Loucy (cell line): ENCODE measurements at regions not wholly inside any gene's neighbourhood (a gene's known extent, or its start where the extent isn't known, plus 50 kb on each side); places are given as distances from the start of the nearest gene placed in this dataset.

ENCODE experiments used
- H2AFZ ChIP-seq: fragments of 200-600 bp; sonication (generic); 2 replicates; pipeline ENCODE4 v1.6.0; 2016; ENCODE audit warnings: antibody characterized with exemption, mild to moderate bottlenecking, low read length, moderate library complexity
- H3F3A ChIP-seq: fragments of 200-600 bp; 2 replicates; pipeline ENCODE4 v1.6.0; 2016; ENCODE audit warnings: antibody characterized with exemption, low read depth, mild to moderate bottlenecking
- H3K27me3 ChIP-seq: fragments of 200-600 bp; sonication (generic); 2 replicates; pipeline ENCODE4 v1.6.1; 2014; ENCODE audit warnings: low read length, mild to moderate bottlenecking; ENCODE audit not compliant: insufficient read depth, poor library complexity, severe bottlenecking
- H3K36me3 ChIP-seq: fragments of 200-600 bp; sonication (generic); 2 replicates; pipeline ENCODE4 v1.6.1; 2016; ENCODE audit warnings: low read length; ENCODE audit not compliant: insufficient read depth
- H3K4me1 ChIP-seq: fragments of 200-600 bp; sonication (generic); 2 replicates; pipeline ENCODE4 v1.5.1; 2014; ENCODE audit warnings: low read length, mild to moderate bottlenecking; ENCODE audit not compliant: insufficient read depth, poor library complexity, severe bottlenecking
- H3K4me2 ChIP-seq: fragments of 200-600 bp; sonication (generic); 2 replicates; pipeline ENCODE4 v1.6.0; 2014; ENCODE audit warnings: antibody characterized with exemption, low read length, low read depth, mild to moderate bottlenecking; ENCODE audit not compliant: poor library complexity, severe bottlenecking
- H3K4me3 ChIP-seq: fragments of 200-600 bp; sonication (generic); 2 replicates; pipeline ENCODE4 v1.5.1; 2014; ENCODE audit warnings: low read length, mild to moderate bottlenecking, mixed read lengths; ENCODE audit not compliant: poor library complexity, severe bottlenecking
- H3K79me2 ChIP-seq: fragments of 200-600 bp; sonication (generic); 2 replicates; pipeline ENCODE4 v1.6.1; 2014; ENCODE audit warnings: low read length; ENCODE audit not compliant: insufficient read depth
- H3K9ac ChIP-seq: fragments of 200-600 bp; sonication (generic); 2 replicates; pipeline ENCODE4 v1.6.0; 2014; ENCODE audit warnings: mild to moderate bottlenecking, low read depth, low read length, moderate library complexity; ENCODE audit not compliant: poor library complexity, severe bottlenecking
- H3K9me2 ChIP-seq: fragments of 200-600 bp; sonication (generic); replicated peaks from 2 replicates; pipeline ENCODE4 v1.6.1; 2016; ENCODE audit warnings: low read depth, low read length, mixed read lengths
- H3K9me3 ChIP-seq: fragments of 200-600 bp; sonication (generic); 2 replicates; pipeline ENCODE4 v1.6.1; 2014; ENCODE audit warnings: mild to moderate bottlenecking, antibody characterized with exemption, low read length, low read depth; ENCODE audit not compliant: insufficient read depth
- H4K20me1 ChIP-seq: fragments of 200-600 bp; sonication (generic); 2 replicates; pipeline ENCODE4 v1.6.0; 2014; ENCODE audit warnings: antibody characterized with exemption, low read length, mild to moderate bottlenecking; ENCODE audit not compliant: insufficient read depth, poor library complexity, severe bottlenecking
- CTCF ChIP-seq: fragments of 200-600 bp; sonication (generic); conservative IDR thresholded peaks from 2 replicates; pipeline ENCODE4 v1.5.1; 2014; ENCODE audit warnings: mild to moderate bottlenecking, antibody characterized with exemption, low read length
- EZH2phosphoT487 ChIP-seq: fragments of 200-600 bp; IDR thresholded peaks from 2 replicates; pipeline ENCODE4 v1.6.1; 2018; ENCODE audit warnings: antibody characterized with exemption, mild to moderate bottlenecking, moderate library complexity, borderline replicate concordance

GRCh38 chr6:112427499-112427898, 80.4 kb downstream of the RFPL4B start:
- H3K79me2 ChIP-seq = no peaks in the 10 kb centered on the region
- no peaks in the 10 kb centered on the region for H3K36me3 ChIP-seq
- no peak overlapping the region for H2AFZ ChIP-seq
- H3K27me3 ChIP-seq = no peaks in the 10 kb centered on the region
- no peak overlapping the region for H3K4me3 ChIP-seq
- no peaks in the 10 kb centered on the region for H3K9me2 ChIP-seq
- no peak overlapping the region for H3K9ac ChIP-seq
- H3K4me1 ChIP-seq = no peaks in the 10 kb centered on the region
- TF ChIP-seq CTCF (no peak), EZH2phosphoT487 (no peak)
- H3F3A ChIP-seq = no peaks in the 10 kb centered on the region
- no peaks in the 10 kb centered on the region for H3K9me3 ChIP-seq
- H3K4me2 ChIP-seq = no peak overlapping the region
- no peaks in the 10 kb centered on the region for H4K20me1 ChIP-seq

GRCh38 chr6:112428477-112428876, 81.3 kb downstream of the RFPL4B start:
- Histone ChIP-seq H3K9me2 (no peaks in the 10 kb centered on the region), H3K4me1 (no peaks in the 10 kb centered on the region), H2AFZ (no peak overlapping the region), H4K20me1 (no peaks in the 10 kb centered on the region), H3K9me3 (no peaks in the 10 kb centered on the region), H3K4me2 (no peak overlapping the region), H3K9ac (no peak overlapping the region), H3K79me2 (no peaks in the 10 kb centered on the region), H3K27me3 (no peaks in the 10 kb centered on the region), H3K36me3 (no peaks in the 10 kb centered on the region), H3K4me3 (no peak overlapping the region), H3F3A (no peaks in the 10 kb centered on the region)
- TF ChIP-seq CTCF = no peak
- TF ChIP-seq EZH2phosphoT487 = no peak

GRCh38 chr6:112429226-112429625, 82.1 kb downstream of the RFPL4B start:
- no peak overlapping the region for H2AFZ ChIP-seq
- H3K27me3 ChIP-seq = no peaks in the 10 kb centered on the region
- no peaks in the 10 kb centered on the region for H3K9me2 ChIP-seq
- H3K9me3 ChIP-seq = no peaks in the 10 kb centered on the region
- no peaks in the 10 kb centered on the region for H3F3A ChIP-seq
- no peaks in the 10 kb centered on the region for H3K4me1 ChIP-seq
- H3K4me3 ChIP-seq = no peak overlapping the region
- H3K79me2 ChIP-seq = no peaks in the 10 kb centered on the region
- H4K20me1 ChIP-seq = no peaks in the 10 kb centered on the region
- no peaks in the 10 kb centered on the region for H3K36me3 ChIP-seq
- H3K9ac ChIP-seq = no peak overlapping the region
- TF ChIP-seq EZH2phosphoT487 (no peak), CTCF (peak; percentile 25; the same call in 1 of the 2 replicates)
- H3K4me2 ChIP-seq = no peak overlapping the region
